ENCODE measurements at regions not wholly inside any gene's neighbourhood (a gene's known extent, or its start where the extent isn't known, plus 50 kb on each side); places are given as distances from the start of the nearest gene placed in this dataset.

GRCh38 chr12:78611504-78611903 is 253.1 kb upstream of the SYT1 start:
- no peaks in the 10 kb centered on the region for H3K9me3 ChIP-seq
- H3K36me3 ChIP-seq = no peaks in the 10 kb centered on the region
- DNase-seq = no peak
- no peak overlapping the region for H3K4me3 ChIP-seq
- no peaks in the 10 kb centered on the region for H3K4me1 ChIP-seq
- no peak for TF ChIP-seq CTCF (IDR thresholded peaks at IDR 0.05)
- TF ChIP-seq POLR2A (IDR thresholded peaks at IDR 0.05) = no peak
- H3K27ac ChIP-seq = no peak overlapping the region
- H3K27me3 ChIP-seq = no peaks in the 10 kb centered on the region

GRCh38 chr12:78612190-78612589 is 252.4 kb upstream of the SYT1 start:
- no peaks in the 10 kb centered on the region for H3K27me3 ChIP-seq
- no peak overlapping the region for H3K4me3 ChIP-seq

GRCh38 chr12:78617683-78618082 is 246.9 kb upstream of the SYT1 start:
- H3K27me3 ChIP-seq = no peaks in the 10 kb centered on the region
- H3K9me3 ChIP-seq = no peaks in the 10 kb centered on the region
- no peak overlapping the region for H3K4me3 ChIP-seq
- no peaks in the 10 kb centered on the region for H3K4me1 ChIP-seq
- H3K27ac ChIP-seq = no peak overlapping the region
- TF ChIP-seq CTCF (IDR thresholded peaks at IDR 0.05) (no peak), POLR2A (IDR thresholded peaks at IDR 0.05) (no peak)
- no peak for DNase-seq
- H3K36me3 ChIP-seq = no peaks in the 10 kb centered on the region

More at GRCh38 chr12:78612190-78612589, 252.4 kb upstream of the SYT1 start:
- Histone ChIP-seq H3K27ac (no peak overlapping the region), H3K9me3 (no peaks in the 10 kb centered on the region), H3K4me1 (no peaks in the 10 kb centered on the region), H3K36me3 (no peaks in the 10 kb centered on the region)
- TF ChIP-seq CTCF (IDR thresholded peaks at IDR 0.05) (no peak), POLR2A (IDR thresholded peaks at IDR 0.05) (no peak)
- DNase-seq = no peak

- TF ChIP-seq POLR2A (IDR thresholded peaks at IDR 0.05) (no peak), CTCF (IDR thresholded peaks at IDR 0.05) (no peak)
- no peaks in the 10 kb centered on the region for H3K27me3 ChIP-seq
- no peak overlapping the region for H3K4me3 ChIP-seq
- no peak overlapping the region for H3K27ac ChIP-seq
- no peaks in the 10 kb centered on the region for H3K36me3 ChIP-seq
- no peaks in the 10 kb centered on the region for H3K9me3 ChIP-seq
- no peak for DNase-seq
- H3K4me1 ChIP-seq = no peaks in the 10 kb centered on the region
Observed at GRCh38 chr12:78622529-78623195, 241.9 kb upstream of the SYT1 start.

- no peak for TF ChIP-seq POLR2A (IDR thresholded peaks at IDR 0.05)
- TF ChIP-seq CTCF (IDR thresholded peaks at IDR 0.05) = no peak
- Histone ChIP-seq H3K36me3 (no peaks in the 10 kb centered on the region), H3K4me3 (no peak overlapping the region), H3K9me3 (no peaks in the 10 kb centered on the region), H3K27me3 (no peaks in the 10 kb centered on the region), H3K27ac (no peak overlapping the region), H3K4me1 (no peaks in the 10 kb centered on the region)
- DNase-seq = no peak
Observed at GRCh38 chr12:78628491-78629100, 236.0 kb upstream of the SYT1 start.
